GM18858 (cell line): ENCODE measurements at regions not wholly inside any gene's neighbourhood (a gene's known extent, or its start where the extent isn't known, plus 50 kb on each side); places are given as distances from the start of the nearest gene placed in this dataset.

Experiments used
- ATAC-seq: cut with Tn5 transposase; IDR thresholded peaks from one replicate; pipeline ENCODE4 v1.9.1; 2021; ENCODE audit not compliant: unreplicated experiment

DNA sequence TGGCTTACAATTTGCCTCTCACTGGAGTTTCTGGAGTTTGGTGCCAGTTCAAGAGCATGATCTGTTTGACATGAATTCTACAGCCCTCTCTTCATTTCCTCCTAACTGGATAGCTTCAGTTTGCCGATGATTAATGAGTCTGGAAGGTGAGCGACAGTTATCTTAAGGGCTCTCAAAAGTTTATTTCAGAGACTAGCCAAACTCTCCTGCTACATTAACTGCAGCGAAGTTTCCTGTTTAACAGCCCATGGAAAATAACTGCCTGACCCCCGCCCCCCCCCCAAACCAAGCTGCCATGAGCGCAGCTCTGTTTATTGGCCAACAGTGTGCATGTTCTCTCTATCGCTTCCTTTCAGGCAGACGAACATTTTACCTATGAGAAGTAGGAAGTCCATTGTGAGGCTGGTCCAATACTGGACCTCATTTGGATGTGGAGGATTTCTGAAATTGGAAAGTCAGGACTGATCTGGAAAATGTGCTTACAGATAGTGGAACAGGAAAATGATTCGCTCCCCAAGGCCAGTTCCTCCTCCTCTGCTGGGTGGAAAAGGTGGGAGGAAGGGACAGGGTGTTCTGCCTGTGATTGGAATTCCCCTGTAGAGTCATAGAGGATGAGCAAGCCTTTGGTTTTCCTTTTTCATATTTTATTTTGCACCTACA is 522.2 kb upstream of the JAG1 start:
- no peak for ATAC-seq

DNA sequence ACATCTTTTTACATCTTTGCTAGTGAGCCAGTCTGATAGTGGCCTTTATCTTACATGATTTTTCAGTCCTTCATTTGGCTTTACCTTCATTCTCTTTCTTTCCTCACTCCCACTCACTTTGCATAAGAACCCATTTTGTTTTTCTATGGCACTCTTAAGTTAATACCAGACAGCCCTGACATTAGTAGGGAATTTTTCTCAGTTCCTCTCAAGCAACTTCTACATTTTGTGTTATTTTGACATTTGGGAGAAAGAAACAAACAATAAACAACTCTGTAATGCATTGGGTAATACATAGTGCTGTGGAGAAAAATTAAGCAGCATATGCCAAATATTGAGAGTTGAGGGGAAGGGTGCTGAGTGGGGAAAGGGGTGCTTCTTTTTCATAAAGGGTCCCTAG is 524.1 kb upstream of the JAG1 start:
- no peak for ATAC-seq

DNA sequence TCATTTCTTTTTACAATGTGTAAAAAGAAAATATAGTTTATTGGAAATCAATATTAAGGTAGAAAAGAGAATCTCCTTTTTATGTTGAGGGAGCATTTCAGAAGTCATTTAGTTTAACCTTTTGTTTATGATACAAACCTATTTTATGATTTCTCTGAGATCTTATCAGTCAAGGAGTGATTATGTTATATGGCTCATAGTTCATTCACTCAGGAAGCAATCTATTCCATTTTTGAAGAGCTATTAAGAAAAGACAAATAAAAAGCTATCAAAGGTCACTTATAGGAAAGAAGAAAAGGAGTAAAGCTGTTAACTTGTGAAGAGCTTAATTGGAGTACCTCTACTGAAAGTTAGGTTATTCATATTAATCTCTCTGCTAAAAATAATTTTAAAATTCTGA is 526.6 kb upstream of the JAG1 start:
- no peak for ATAC-seq

DNA sequence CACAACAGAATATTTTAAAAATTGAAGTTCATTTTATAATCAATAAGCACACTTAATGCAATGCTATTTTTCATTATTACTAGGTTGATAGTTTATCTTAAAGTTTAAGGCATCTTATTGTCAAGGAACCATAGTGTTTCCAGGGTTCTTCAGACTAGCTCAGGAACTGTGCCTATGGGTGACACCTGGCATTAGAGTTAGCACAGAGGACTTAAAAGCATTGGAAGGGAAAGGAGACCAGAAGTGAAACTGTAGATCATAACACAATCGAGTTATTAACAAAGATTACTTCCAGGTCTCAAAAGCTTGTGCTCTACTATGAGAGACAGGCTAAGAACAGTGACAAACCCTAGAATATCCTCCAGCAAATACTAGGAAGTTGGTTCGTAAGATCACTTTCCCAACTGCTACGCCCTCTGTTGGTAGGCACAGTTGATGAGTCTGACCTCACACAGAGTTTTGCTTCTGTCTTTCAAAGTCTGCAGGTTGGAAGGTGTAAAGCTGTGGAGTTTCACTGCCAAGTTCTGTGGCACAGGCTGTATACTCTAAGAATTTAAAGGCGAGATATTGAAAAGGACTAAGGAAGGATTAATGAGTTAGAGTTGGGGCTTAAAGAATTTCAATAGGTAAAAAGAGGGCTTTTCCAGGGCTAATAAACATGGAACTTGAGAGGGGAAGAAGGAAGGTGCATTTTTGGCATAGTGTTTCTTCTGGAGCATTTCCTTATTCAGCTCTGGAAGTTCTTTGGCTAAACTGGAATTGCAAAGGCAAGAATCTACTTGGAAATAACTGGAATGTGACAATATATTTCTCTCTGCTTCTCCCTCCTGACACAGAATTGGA is 531.3 kb upstream of the JAG1 start:
- ATAC-seq: peak; percentile 92

DNA sequence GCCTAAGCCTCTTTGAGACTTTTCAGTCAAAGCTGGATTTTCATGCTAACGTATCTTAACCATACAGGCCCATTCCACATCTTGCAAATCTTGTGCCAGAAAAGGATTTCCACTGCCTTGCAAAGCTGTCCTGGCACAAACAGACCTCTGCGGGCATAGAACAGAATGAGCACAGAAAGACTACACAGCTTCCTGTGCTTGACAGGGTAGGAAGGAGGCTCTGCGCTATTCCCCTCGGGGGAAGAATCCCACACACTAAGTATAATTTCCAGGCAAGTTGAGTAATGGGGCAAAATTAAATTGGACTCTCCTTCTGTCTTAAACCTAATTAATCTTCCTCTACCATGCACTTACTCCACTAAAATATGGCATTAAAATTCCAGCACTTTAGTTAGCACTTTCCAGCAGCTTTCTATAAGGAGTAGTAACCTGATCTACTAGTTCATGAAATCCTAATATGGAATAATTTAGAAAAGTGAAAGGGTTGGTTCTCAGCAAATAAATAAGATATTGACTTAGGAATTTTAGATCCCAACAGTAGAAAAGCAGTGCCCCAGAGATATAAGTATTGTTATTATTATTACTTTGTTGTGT is 532.1 kb upstream of the JAG1 start:
- ATAC-seq: no peak

DNA sequence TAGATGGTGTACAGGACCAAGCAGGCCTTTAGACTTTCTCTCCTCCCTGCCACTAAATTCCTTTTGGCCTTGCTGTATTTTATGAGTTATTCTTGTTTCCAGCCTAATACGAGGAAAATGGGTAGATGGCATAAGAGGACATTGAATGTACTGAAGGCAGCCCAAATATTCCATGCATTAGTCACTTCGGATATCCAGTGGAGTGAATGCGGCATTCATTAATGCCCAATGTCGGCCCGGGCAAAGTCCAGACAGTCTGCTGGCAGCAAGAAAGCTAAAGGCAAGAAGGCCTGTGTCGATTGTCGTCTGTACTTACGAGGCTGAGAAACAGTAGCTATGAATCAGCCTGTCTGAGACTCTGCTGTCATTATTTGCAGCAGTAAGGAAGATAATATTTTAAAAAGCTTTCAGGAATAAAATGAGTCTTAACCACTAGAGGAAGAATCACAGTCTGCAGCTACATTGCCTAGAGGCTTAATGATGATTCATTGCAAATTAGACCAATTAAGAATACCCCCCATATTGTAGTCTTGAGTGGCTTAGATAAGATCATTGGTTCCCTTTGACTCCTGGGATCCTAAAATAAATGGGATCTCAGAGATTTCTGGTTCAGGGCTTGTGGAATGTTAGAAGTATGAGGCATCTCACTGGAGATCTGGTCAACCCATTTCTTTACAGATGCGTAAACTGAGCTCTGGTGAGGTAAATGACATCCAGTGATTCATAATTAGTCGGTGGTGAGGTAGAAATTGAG is 534.1 kb upstream of the JAG1 start:
- no peak for ATAC-seq

DNA sequence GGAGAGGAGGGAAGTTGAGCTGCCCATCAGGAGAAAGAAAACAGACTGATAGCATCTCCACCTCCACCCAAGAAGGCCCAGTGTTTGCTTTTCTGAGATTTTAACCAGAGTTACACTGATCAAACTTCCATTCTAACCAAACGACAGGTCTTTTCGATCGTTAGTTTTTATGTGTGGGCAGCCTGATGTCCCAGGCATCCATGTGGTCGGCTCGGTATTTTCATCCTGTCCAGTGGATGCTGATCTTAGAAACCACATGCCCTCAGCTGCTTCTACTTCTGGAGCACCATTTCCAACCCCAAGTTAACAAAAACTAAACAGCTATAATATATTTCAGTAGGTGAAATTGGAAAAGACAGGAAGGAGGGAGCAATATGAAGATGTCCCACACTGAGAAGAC is 536.8 kb upstream of the JAG1 start:
- ATAC-seq: no peak

DNA sequence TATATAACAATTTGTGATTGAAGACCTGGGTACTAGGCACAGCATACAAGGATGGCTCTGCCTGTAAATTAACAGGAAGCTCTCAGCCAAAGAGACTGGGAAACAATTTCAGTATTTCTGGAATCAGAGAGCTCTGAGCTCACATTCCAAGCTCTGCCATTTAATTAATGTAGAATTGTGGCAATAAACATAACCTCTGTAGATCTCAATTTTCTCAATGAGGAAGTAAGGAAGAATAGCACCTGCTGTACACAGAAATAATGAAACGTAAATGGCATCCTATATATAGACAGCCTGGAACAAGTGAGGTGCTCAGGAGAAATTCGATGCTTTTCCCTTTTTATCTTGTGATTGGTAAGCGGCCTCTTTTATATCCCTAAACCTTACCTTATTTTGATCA is 538.5 kb upstream of the JAG1 start:
- no peak for ATAC-seq

DNA sequence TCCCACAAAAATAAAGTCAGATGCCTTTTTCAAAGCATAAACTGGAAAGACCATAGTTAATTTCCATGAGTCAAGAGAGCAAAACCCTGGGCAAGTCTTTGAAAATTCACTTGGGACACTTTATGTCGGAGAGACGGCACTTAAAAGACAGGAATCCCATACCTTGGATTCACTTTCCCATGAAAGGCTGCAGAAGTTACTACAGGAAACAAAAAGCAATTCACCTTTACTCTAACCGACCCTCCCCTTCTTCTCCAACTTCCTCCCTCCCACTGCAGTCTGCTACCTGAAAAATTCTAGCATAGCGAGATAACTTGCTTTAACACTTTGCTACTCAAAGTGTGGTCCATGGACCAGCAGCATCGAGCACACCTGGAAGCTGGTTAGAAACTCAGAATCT is 539.1 kb upstream of the JAG1 start:
- no peak for ATAC-seq

DNA sequence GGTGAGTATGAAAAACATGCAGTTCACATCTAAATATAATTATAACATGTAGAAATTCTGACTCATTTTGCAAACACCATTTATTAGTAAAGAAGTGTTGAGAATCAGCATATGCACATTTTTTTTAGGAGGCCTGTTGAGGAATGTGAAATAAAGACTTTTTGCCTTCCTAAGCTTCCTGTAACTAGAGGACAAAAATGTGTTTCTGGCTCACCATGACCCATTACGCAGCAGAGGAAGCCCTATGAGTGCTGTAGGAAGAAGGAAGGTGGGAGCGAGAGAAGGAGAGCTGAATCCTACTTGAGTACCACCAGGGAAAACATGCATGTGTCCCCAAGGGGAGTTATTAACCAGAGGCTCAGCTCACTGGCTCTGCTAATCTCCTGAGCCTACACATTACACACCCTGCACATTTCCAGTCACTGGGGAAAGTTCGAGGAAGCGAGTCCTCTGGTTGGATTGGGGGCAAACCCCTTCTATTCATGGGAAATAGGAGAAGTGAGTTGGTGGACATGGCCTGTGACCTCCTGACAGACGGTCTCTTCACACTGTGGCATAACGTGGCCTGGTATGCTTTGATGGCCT is 540.5 kb upstream of the JAG1 start:
- no peak for ATAC-seq

DNA sequence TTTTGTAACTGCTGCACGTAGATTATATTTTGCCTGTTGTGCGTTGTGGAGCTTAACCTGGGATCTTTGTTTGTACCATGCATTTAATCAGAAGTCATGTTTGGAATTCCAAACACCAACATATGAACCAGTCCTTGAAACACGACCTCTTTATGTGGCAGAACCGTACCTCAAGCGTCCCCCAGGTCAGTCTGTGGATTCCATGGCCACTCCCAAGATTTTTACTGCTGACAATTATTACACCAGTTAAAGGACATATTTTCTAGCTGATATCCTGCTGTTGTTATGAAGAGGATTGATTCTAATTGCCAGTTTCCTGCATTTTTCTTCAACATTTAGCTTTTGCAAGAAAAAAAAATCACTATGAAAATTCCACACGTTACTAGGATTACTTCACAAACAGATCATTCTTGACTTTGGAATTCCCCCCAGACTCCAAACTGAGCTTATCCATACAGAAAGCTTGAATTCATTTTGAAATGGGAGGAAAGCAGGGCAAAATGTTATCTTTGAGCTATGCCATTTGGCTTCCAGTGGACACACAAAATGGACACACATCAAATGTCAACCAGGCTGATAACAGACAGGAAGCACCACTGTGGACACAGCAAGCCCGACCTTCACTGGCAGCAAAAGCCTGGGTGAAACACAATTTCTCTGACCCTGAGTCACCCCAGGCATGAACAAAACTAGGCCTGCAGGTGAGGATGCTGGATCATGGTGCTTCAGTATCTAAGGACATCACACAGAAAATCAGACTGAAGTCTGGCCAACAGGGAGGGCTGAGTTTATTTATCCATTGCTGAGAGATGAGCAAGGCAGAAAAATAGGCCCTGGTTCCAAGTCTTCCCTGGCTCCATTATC is 542.9 kb upstream of the JAG1 start:
- ATAC-seq: no peak

DNA sequence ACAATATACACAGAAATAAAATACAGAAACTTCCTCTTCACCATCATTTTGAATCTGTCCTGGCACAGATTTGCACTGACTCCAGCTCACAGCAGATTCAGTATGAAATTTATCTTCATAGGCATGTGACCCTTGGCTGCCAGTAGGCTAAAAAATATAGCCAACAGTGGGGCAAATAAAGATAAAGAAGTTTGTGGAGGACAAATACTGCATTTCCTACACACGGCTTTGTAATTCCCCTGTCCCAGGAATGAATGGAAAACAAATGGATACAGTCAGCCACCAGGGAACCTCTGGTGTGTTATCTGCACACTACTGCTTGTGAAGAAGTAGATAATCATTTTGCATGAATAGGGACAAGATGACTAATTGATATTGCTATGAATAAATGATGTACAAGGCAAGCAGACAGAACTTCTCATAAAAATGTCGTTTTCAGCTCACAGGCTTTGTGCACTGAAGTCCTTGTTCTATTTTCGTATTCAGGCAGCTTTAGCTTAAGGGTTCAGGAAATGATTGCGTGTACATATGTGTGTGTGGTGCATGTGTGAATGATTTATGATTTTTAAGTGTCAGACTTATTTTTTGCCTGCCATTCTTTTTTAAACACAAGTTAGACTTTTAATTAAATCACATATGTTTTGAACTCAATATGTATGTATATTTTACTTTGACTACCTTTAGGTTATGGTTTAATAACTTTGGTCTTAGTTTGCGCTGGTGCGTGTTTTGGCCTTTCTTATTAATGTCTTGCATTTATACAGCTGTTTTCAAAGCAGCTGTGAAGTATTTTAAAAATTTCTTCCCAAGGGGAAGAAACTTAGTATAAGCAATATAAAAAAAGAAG is 543.8 kb upstream of the JAG1 start:
- no peak for ATAC-seq

DNA sequence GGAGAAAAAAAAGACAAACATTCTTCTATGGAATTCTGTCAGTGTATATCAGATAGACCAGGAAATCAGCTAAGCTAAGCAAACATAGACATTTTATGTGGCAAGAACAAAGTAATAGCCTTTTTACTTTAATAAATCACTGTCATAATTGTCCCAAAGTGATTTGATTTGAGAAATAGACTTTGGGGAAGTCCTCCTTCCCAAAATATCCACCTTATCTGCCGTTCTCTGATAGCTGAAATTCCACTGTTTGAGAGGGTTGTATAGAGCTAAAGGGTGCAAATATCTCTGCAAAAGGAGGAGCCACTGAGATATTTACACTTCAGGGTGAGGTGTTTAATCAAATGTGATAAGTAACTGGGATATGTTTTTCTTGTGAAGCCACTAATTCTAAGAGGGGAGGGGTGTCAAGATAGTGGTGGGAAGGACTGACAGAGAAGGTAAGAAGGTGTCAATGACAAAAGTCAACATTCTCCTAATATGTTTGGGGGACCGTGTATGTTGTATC is 544.4 kb upstream of the JAG1 start:
- ATAC-seq: no peak

DNA sequence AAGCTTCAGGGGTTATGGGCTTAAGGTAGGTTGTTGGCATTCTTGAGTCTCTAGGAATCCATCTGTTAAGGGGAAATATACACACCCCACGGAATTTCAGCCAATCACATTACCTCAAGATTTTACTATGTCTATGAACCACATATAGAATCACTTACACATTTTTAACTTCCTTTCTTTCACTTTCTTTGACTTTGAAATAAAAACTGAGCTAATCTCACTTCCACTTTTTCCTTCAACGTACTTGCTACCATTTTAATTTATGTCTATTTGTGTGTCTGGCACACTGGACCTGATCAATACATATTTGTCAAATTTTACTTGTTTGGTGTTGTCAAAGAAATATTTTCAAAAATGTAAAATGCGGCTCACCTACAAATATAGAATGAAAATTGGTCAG is 545.4 kb upstream of the JAG1 start:
- no peak for ATAC-seq

DNA sequence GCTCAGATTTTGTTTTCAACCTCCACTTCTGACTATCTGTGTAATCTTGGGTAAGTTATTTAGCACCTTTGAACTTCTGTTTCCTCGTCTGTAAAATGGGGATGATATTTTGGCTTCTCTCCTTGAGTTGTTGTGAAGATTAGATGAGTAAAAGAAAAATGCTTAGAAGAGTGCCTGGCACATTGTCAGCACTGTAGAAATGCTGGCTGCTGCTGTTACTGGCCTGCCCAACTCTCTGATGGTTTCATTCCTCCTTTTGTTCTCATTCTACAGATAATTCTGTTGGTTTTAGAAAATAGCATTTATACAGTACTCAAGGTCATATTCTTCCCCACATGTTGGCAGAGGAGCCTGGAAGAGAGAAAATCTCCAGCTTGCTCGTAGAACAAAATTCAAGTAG is 547.2 kb upstream of the JAG1 start:
- ATAC-seq: no peak

DNA sequence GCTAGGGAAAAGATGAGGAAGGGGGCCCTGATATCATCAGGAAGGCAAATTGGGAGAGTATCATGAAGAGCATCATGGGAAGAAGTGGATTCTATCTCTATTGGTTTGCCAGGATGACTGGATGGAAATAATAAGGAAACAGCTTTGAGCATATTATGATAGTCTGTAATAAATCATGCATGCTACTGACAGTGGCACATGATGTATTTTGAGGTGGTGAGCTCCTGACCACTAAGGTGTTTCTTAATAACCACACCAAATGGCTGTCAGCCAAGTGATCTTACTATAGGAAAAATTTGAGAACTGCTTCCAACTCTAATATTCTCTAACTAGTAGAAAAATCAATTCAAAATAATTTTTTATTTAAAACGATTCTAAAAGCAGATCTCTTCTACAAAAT is 548.4 kb upstream of the JAG1 start:
- no peak for ATAC-seq

DNA sequence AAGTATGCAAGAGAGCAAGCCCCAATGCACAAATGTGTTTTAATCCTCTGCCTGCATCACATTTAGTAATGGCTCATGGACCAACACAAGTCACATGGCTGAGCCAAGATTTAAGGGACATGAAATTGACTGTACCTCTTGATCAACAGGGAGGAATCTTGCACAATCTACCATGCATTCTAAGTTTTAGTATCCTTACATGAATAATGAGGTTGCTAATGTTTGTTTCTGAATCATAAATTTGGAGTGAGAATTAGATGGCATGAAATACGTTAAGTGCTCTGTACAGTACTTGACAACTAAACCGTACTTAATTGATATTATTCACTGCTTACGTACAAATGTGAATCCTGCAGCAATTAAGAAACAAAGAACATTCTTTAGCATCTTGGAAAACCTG is 553.8 kb upstream of the JAG1 start:
- ATAC-seq: no peak

DNA sequence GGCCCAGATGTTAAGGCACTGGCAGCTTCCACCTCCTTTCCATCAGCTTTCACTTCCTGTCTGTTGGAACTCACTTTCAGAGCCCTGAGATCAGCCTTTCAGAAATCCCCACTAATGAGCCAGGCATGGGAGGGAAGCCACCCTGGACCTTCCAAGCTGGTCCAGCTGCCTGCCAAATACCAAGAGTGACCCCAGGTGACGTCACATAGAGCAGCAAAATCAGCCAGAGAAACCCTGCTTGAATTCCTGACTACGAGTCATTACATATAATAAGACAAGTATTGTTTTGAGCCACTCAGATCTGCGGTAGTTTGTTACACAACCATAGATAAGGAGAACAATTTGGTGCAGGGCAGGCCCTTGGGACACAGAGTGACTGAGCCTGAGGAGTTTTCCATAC is 556.0 kb upstream of the JAG1 start:
- no peak for ATAC-seq

DNA sequence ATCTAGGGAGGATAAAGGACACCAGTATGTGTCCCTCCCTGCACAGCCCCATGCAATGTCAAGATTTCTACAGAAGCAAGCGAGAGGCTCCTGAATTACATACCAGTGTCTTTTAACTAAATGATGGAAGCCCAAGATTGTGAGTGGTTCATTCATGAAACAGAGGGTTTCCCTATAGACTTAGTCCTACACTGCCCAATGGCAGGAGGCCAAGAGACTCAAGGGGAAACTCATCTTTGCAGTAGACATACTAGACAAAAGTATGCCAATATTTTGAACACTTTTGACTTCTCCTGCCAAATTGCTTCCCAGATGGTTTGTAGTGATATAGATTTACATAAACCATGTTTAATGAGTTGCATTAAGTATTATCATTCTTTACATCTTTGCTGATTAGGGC is 557.2 kb upstream of the JAG1 start:
- no peak for ATAC-seq
